Vagina (tissue), 2 donors: ENCODE measurements at regions not wholly inside any gene's neighbourhood (a gene's known extent, or its start where the extent isn't known, plus 50 kb on each side); places are given as distances from the start of the nearest gene placed in this dataset.

Experiments used
- CTCF ChIP-seq, 3 experiments: fragments of 450-650 bp in 2 of 3; fragments of 200-600 bp in 1 of 3; sonication (generic) in 1 of 3; IDR thresholded peaks; one replicate each; pipeline ENCODE4 v1.5.1; 2017 to 2019; ENCODE audit warnings: antibody characterized with exemption in 3 of 3, mild to moderate bottlenecking in 2 of 3, moderate library complexity in 2 of 3
- POLR2A ChIP-seq, 2 donors: fragments of 450-650 bp; IDR thresholded peaks; one replicate each; pipeline ENCODE4 v1.6.1; 2017; ENCODE audit warnings: antibody characterized with exemption in 2 of 2, mild to moderate bottlenecking in 2 of 2, moderate library complexity in 2 of 2

GRCh38 chr14:71716041-71716772 lies 216.0 kb upstream of the RGS6 start:
- TF ChIP-seq CTCF (IDR thresholded peaks at IDR 0.05) = no peak
- TF ChIP-seq POLR2A (IDR thresholded peaks at IDR 0.05) = no peak
